GM23248 (cell line): ENCODE measurements at regions not wholly inside any gene's neighbourhood (a gene's known extent, or its start where the extent isn't known, plus 50 kb on each side); places are given as distances from the start of the nearest gene placed in this dataset.

ENCODE experiments used
- DNase-seq: peaks from one replicate; pipeline ENCODE4 v3.0.0-alpha.2; 2015
- H2AFZ ChIP-seq: fragments of 200-600 bp; sonication (generic); 2 replicates; pipeline ENCODE4 v1.6.1; 2016; ENCODE audit warnings: antibody characterized with exemption
- H3F3A ChIP-seq: fragments of 200-600 bp; sonication (generic); 2 replicates; pipeline ENCODE4 v1.6.1; 2016; ENCODE audit warnings: mild to moderate bottlenecking, antibody characterized with exemption, mixed run types; ENCODE audit not compliant: insufficient read depth
- H3K27ac ChIP-seq: fragments of 200-600 bp; sonication (generic); 2 replicates; pipeline ENCODE4 v1.5.1; 2016; ENCODE audit warnings: mild to moderate bottlenecking
- H3K27me3 ChIP-seq: fragments of 200-600 bp; sonication (generic); replicated peaks from 2 replicates; pipeline ENCODE4 v1.6.1; 2016; ENCODE audit warnings: mild to moderate bottlenecking; ENCODE audit not compliant: insufficient read depth
- H3K36me3 ChIP-seq: fragments of 200-600 bp; sonication (generic); 2 replicates; pipeline ENCODE4 v1.6.1; 2016; ENCODE audit warnings: low read depth, mild to moderate bottlenecking
- H3K4me1 ChIP-seq: fragments of 200-600 bp; sonication (generic); 2 replicates; pipeline ENCODE4 v1.6.1; 2016; ENCODE audit warnings: mild to moderate bottlenecking; ENCODE audit not compliant: insufficient read depth
- H3K4me2 ChIP-seq: fragments of 200-600 bp; sonication (generic); one replicate; pipeline ENCODE4 v1.6.1; 2016; ENCODE audit warnings: mild to moderate bottlenecking; ENCODE audit not compliant: unreplicated experiment
- H3K4me3 ChIP-seq: fragments of 200-600 bp; sonication (generic); 2 replicates; pipeline ENCODE4 v1.5.1; 2016; ENCODE audit warnings: mild to moderate bottlenecking
- H3K79me2 ChIP-seq: fragments of 200-600 bp; sonication (generic); 2 replicates; pipeline ENCODE4 v1.6.1; 2016; ENCODE audit warnings: mild to moderate bottlenecking; ENCODE audit not compliant: insufficient read depth
- H3K9ac ChIP-seq: fragments of 200-600 bp; sonication (generic); 2 replicates; pipeline ENCODE4 v1.6.1; 2016; ENCODE audit warnings: mild to moderate bottlenecking
- H3K9me2 ChIP-seq: fragments of 200-600 bp; sonication (generic); 2 replicates; pipeline ENCODE4 v1.6.1; 2016; ENCODE audit warnings: mixed run types, mild to moderate bottlenecking, moderate library complexity; ENCODE audit not compliant: insufficient read depth
- H3K9me3 ChIP-seq: fragments of 200-600 bp; sonication (generic); one replicate; pipeline ENCODE4 v1.6.1; 2017; ENCODE audit warnings: low read depth
- H4K20me1 ChIP-seq: fragments of 200-600 bp; sonication (generic); 2 replicates; pipeline ENCODE4 v1.6.0; 2016; ENCODE audit not compliant: insufficient read depth
- EZH2 ChIP-seq: fragments of 200-600 bp; sonication (generic); IDR thresholded peaks from 2 replicates; pipeline ENCODE4 v1.6.1; 2018; ENCODE audit warnings: antibody characterized with exemption, mild to moderate bottlenecking; ENCODE audit not compliant: insufficient read depth, poor library complexity, severe bottlenecking
- EZH2phosphoT487 ChIP-seq: fragments of 200-600 bp; sonication (generic); IDR thresholded peaks from 2 replicates; pipeline ENCODE4 v1.6.1; 2018; ENCODE audit warnings: antibody characterized with exemption, moderate library complexity, mild to moderate bottlenecking, low read depth; ENCODE audit not compliant: insufficient read depth
- WGBS, 2 experiments: methylation state at CpG; one replicate each; pipeline ENCODE4 v1.1.6; 2015 to 2017; ENCODE audit warnings: low lambda C conversion rate in 2 of 2, low coverage in 1 of 2; ENCODE audit errors: missing lambda C conversion rate in 2 of 2; 5-methylcytosine and 5-hydroxymethylcytosine counted together
- in situ Hi-C: fragments of 300-500 bp; cut with MboI; formaldehyde crosslinking; loops from 2 replicates; pipeline ENCODE4 v1.15.0; 2020

DNA sequence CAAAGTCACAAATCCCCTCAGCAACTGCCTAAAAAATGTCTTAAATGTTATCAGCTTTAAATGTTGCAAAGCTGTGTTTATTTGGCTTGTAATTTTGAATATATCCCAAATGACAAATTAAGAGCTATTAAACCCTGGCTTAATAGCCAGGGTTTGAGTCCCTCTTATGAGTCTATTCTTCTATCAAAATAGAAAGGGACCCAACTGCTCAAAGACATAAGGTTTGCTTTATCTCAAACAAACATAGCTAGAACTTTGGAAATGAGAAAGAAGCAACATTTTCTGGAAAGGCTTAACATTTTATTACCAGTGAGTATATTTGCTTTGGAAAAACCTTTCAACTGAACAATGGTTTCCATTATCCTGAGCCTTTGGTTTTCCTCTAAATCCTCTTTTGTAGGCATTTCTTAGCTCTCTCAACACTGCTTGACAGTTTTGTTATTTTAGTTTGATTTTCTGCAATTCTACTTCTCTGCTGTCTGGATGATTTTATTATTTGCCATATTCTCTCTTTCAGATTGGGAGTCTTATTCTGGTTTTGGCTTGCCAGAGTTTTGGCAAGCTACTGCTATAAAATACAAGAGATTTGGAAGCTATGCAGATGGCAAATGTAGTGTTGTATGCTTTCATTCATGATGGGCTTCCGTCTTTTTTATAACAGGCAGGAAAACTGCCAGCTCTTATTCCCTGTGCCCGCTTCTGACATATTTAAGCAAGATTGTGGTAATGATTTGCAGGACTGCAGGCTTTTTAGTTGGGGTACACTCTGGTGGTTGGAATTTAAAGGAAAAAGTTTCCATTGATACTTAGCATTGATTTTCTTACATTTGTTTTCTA, 734.9 kb downstream of the DTWD2 start:
- Histone ChIP-seq H3K79me2 (no peaks in the 10 kb centered on the region), H3K36me3 (no peaks in the 10 kb centered on the region), H3K4me2 (no peak overlapping the region), H3K9ac (no peak overlapping the region), H3K27me3 (no peaks in the 10 kb centered on the region), H2AFZ (no peak overlapping the region), H3K4me3 (no peak overlapping the region), H3K9me2 (no peaks in the 10 kb centered on the region), H4K20me1 (no peaks in the 10 kb centered on the region), H3F3A (no peaks in the 10 kb centered on the region), H3K9me3 (no peaks in the 10 kb centered on the region), H3K4me1 (no peaks in the 10 kb centered on the region), H3K27ac (no peak overlapping the region)
- TF ChIP-seq EZH2 (no peak), EZH2phosphoT487 (no peak)
- in situ Hi-C loops = no loop called here
- 0 to 2% methylated on average over 2 of the region's 2 CpGs for WGBS, 2 experiments
- DNase-seq = no peak

DNA sequence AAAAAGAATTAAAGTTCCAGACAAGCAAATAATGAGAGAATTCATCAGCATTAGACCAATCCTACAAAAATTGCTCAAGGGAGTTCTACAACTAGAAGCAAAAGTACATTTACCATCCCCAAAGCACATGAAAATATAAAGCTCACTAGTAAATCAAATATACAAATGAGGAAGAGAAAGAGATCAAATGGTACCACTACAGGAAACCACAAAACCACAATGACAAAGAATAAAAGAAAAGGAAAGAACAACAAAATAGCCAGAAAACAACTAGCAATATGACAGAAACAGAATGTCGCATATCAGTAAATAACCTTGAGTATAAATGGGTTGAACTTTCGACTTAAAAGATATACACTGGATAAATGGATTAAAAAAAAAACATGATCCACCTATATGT, 739.0 kb downstream of the DTWD2 start:
- Histone ChIP-seq H3K9ac (no peak overlapping the region), H3K9me3 (no peaks in the 10 kb centered on the region), H3F3A (no peaks in the 10 kb centered on the region), H4K20me1 (no peaks in the 10 kb centered on the region), H3K79me2 (no peaks in the 10 kb centered on the region), H3K4me2 (no peak overlapping the region), H3K36me3 (no peaks in the 10 kb centered on the region), H3K4me1 (no peaks in the 10 kb centered on the region), H3K27ac (no peak overlapping the region), H3K27me3 (no peaks in the 10 kb centered on the region), H2AFZ (no peak overlapping the region), H3K9me2 (no peaks in the 10 kb centered on the region), H3K4me3 (no peak overlapping the region)
- in situ Hi-C loops = no loop called here
- DNase-seq = no peak
- TF ChIP-seq EZH2 (no peak), EZH2phosphoT487 (no peak)
- WGBS, 2 experiments = 48 to 59% methylated on average over 2 of the region's 2 CpGs

DNA sequence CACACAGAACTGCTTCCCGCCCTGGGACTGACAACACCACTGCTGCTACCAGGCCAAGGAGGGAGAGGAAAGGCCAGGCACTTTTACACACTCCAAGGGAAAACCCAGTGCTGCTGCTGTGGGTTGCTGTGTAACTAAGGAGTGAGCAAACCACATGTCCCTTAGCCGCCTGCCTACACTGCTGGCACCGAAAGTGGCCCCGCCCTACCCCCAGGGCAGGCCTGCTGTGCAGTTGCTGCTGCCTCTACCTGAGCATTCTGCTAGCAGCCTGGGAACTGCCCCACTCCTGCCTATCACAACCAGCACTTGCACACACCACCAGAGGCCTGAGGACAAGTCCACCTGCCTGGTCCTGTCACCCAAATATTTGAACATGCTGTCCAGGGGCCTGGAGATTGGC, 740.9 kb downstream of the DTWD2 start:
- WGBS, 2 experiments = 45 to 53% methylated on average over 3 to 4 of the region's 4 CpGs
- Histone ChIP-seq H2AFZ (no peak overlapping the region), H3K9me3 (no peaks in the 10 kb centered on the region), H3K4me3 (no peak overlapping the region), H3K36me3 (no peaks in the 10 kb centered on the region), H3K9ac (no peak overlapping the region), H3K4me2 (no peak overlapping the region), H3K79me2 (no peaks in the 10 kb centered on the region), H3F3A (no peaks in the 10 kb centered on the region), H3K9me2 (no peaks in the 10 kb centered on the region), H3K4me1 (no peaks in the 10 kb centered on the region), H3K27ac (no peak overlapping the region), H3K27me3 (no peaks in the 10 kb centered on the region), H4K20me1 (no peaks in the 10 kb centered on the region)
- no peak for TF ChIP-seq EZH2phosphoT487
- TF ChIP-seq EZH2 = no peak
- no peak for DNase-seq
- in situ Hi-C loops = no loop called here

GRCh38 chr5:118243613-118244012, 744.7 kb downstream of the DTWD2 start:
- no peak for DNase-seq
- Histone ChIP-seq H2AFZ (no peak overlapping the region), H3K4me3 (no peak overlapping the region), H4K20me1 (no peaks in the 10 kb centered on the region), H3K9me3 (no peaks in the 10 kb centered on the region), H3K36me3 (no peaks in the 10 kb centered on the region), H3F3A (no peaks in the 10 kb centered on the region), H3K9ac (no peak overlapping the region), H3K27ac (no peak overlapping the region), H3K27me3 (no peaks in the 10 kb centered on the region), H3K4me1 (no peaks in the 10 kb centered on the region), H3K79me2 (no peaks in the 10 kb centered on the region), H3K4me2 (no peak overlapping the region), H3K9me2 (no peaks in the 10 kb centered on the region)
- 8 to 16% methylated on average over 2 of the region's 2 CpGs for WGBS, 2 experiments
- TF ChIP-seq EZH2phosphoT487 = no peak
- TF ChIP-seq EZH2 = no peak
- in situ Hi-C loops = no loop called here
